H9 (cell line): ENCODE measurements at regions not wholly inside any gene's neighbourhood (a gene's known extent, or its start where the extent isn't known, plus 50 kb on each side); places are given as distances from the start of the nearest gene placed in this dataset.

ENCODE experiments used
- DNase-seq: peaks from one replicate; pipeline ENCODE4 v3.0.0-alpha.2; 2017
- H2AFZ ChIP-seq: one replicate; pipeline ENCODE4 v1.6.1; 2013; ENCODE audit warnings: mild to moderate bottlenecking, low read length, control low read depth, moderate library complexity
- H2AK5ac ChIP-seq: 2 replicates; pipeline ENCODE4 v1.6.1; 2013; ENCODE audit warnings: low read length, control low read depth, mixed read lengths; ENCODE audit not compliant: insufficient read length
- H2BK120ac ChIP-seq: one replicate; pipeline ENCODE4 v1.6.1; 2013; ENCODE audit warnings: low read depth, mild to moderate bottlenecking, low read length, control low read depth, inconsistent platforms; ENCODE audit not compliant: poor library complexity, severe bottlenecking
- H2BK12ac ChIP-seq: 2 replicates; pipeline ENCODE4 v1.6.1; 2013; ENCODE audit warnings: low read length, control low read depth, mixed read lengths, low read depth; ENCODE audit not compliant: insufficient read length
- H2BK15ac ChIP-seq: 2 replicates; pipeline ENCODE4 v1.6.1; 2013; ENCODE audit warnings: low read depth, low read length, control low read depth
- H2BK20ac ChIP-seq: one replicate; pipeline ENCODE4 v1.6.1; 2013; ENCODE audit warnings: low read depth, mild to moderate bottlenecking, low read length, control low read depth, inconsistent platforms; ENCODE audit not compliant: poor library complexity, severe bottlenecking
- H2BK5ac ChIP-seq: 2 replicates; pipeline ENCODE4 v1.6.1; 2013; ENCODE audit warnings: low read length, control low read depth, mixed read lengths; ENCODE audit not compliant: insufficient read length
- H3K14ac ChIP-seq: 2 replicates; pipeline ENCODE4 v1.6.1; 2013; ENCODE audit warnings: low read length, control low read depth; ENCODE audit not compliant: insufficient read depth
- H3K18ac ChIP-seq: 2 replicates; pipeline ENCODE4 v1.6.1; 2013; ENCODE audit warnings: low read depth, mild to moderate bottlenecking, mixed read lengths, low read length, control low read depth; ENCODE audit not compliant: insufficient read length
- H3K23ac ChIP-seq: 2 replicates; pipeline ENCODE4 v1.6.1; 2013; ENCODE audit warnings: low read length, control low read depth, mixed read lengths, low read depth; ENCODE audit not compliant: insufficient read length
- H3K23me2 ChIP-seq: 2 replicates; pipeline ENCODE4 v1.6.1; 2013; ENCODE audit warnings: low read depth, mild to moderate bottlenecking, mixed read lengths, low read length, control low read depth; ENCODE audit not compliant: insufficient read length, poor library complexity, severe bottlenecking
- H3K27ac ChIP-seq: 2 replicates; pipeline ENCODE4 v1.5.1; 2013; ENCODE audit warnings: low read length, control low read depth, mixed read lengths, low read depth; ENCODE audit not compliant: insufficient read length
- H3K27me3 ChIP-seq: 2 replicates; pipeline ENCODE4 v1.6.1; 2013; ENCODE audit warnings: low read length, control low read depth, inconsistent platforms; ENCODE audit not compliant: insufficient read depth
- H3K4ac ChIP-seq: 2 replicates; pipeline ENCODE4 v1.6.1; 2013; ENCODE audit warnings: low read depth, mild to moderate bottlenecking, control low read depth, inconsistent platforms, low read length, moderate library complexity
- H3K4me1 ChIP-seq: 2 replicates; pipeline ENCODE4 v1.6.1; 2013; ENCODE audit warnings: low read length, control low read depth, inconsistent platforms; ENCODE audit not compliant: insufficient read depth
- H3K4me2 ChIP-seq: 2 replicates; pipeline ENCODE4 v1.6.1; 2013; ENCODE audit warnings: low read length, control low read depth, mixed read lengths; ENCODE audit not compliant: insufficient read length, insufficient read depth
- H3K56ac ChIP-seq: 2 replicates; pipeline ENCODE4 v1.6.1; 2013; ENCODE audit warnings: low read depth, mild to moderate bottlenecking, mixed read lengths, low read length, control low read depth; ENCODE audit not compliant: insufficient read length
- H3K79me1 ChIP-seq: 2 replicates; pipeline ENCODE4 v1.6.1; 2013; ENCODE audit warnings: low read depth, mild to moderate bottlenecking, moderate library complexity, low read length, control low read depth, inconsistent platforms; ENCODE audit not compliant: insufficient read depth, poor library complexity, severe bottlenecking
- H3K79me2 ChIP-seq: 2 replicates; pipeline ENCODE4 v1.6.1; 2013; ENCODE audit warnings: low read length, control low read depth, inconsistent platforms; ENCODE audit not compliant: insufficient read depth
- H3K9ac ChIP-seq: 2 replicates; pipeline ENCODE4 v1.6.1; 2013; ENCODE audit warnings: low read length, control low read depth, mixed read lengths; ENCODE audit not compliant: insufficient read length; ENCODE audit errors: extremely low read depth
- H3K9me3 ChIP-seq: one replicate; pipeline ENCODE4 v1.6.1; 2013; ENCODE audit warnings: low read depth, low read length, inconsistent platforms; ENCODE audit not compliant: control insufficient read depth
- H3T11ph ChIP-seq: one replicate; pipeline ENCODE4 v1.6.1; 2013; ENCODE audit warnings: mild to moderate bottlenecking, low read length, control low read depth, inconsistent platforms
- H4K20me1 ChIP-seq: one replicate; pipeline ENCODE4 v1.6.1; 2013; ENCODE audit not compliant: control insufficient read depth, insufficient read length, insufficient read depth
- H4K5ac ChIP-seq: 2 replicates; pipeline ENCODE4 v1.6.1; 2013; ENCODE audit warnings: low read depth, mild to moderate bottlenecking, mixed read lengths, low read length, control low read depth; ENCODE audit not compliant: insufficient read length
- H4K8ac ChIP-seq: replicated peaks from 2 replicates; pipeline ENCODE4 v1.6.1; 2013; ENCODE audit warnings: low read length, control low read depth, mixed read lengths, low read depth; ENCODE audit not compliant: insufficient read length
- H4K91ac ChIP-seq: 2 replicates; pipeline ENCODE4 v1.6.1; 2013; ENCODE audit warnings: low read depth, mild to moderate bottlenecking, moderate library complexity, mixed read lengths, low read length, control low read depth; ENCODE audit not compliant: insufficient read length
- H3K27ac Mint-ChIP-seq, 3 experiments: 2 replicates in 2 of 3; 3 replicates in 1 of 3; pipeline ENCODE4 v1.8.0; 2020 to 2021; ENCODE audit warnings: mixed read lengths in 3 of 3, mild to moderate bottlenecking in 1 of 3, moderate library complexity in 1 of 3
- H3K27me3 Mint-ChIP-seq: 2 replicates; pipeline ENCODE4 v1.8.0; 2021; ENCODE audit warnings: low read depth, mild to moderate bottlenecking, moderate library complexity, mixed read lengths
- H3K36me3 Mint-ChIP-seq, 3 experiments: 2 replicates in 2 of 3; 3 replicates in 1 of 3; pipeline ENCODE4 v1.8.0; 2020 to 2021; ENCODE audit warnings: low read depth in 3 of 3, mixed read lengths in 3 of 3; ENCODE audit not compliant: insufficient read depth in 1 of 3
- H3K4me1 Mint-ChIP-seq, 2 experiments: 2 replicates each; pipeline ENCODE4 v1.8.0; 2020; ENCODE audit warnings: mixed read lengths in 2 of 2
- H3K4me3 Mint-ChIP-seq, 2 experiments: 2 replicates in 1 of 2; 3 replicates in 1 of 2; pipeline ENCODE4 v1.8.0; 2020 to 2021; ENCODE audit warnings: mild to moderate bottlenecking in 2 of 2, mixed read lengths in 2 of 2, moderate library complexity in 1 of 2
- H3K9me3 Mint-ChIP-seq, 2 experiments: 2 replicates in 1 of 2; 3 replicates in 1 of 2; pipeline ENCODE4 v1.8.0; 2020; ENCODE audit warnings: mild to moderate bottlenecking in 2 of 2, mixed read lengths in 2 of 2, moderate library complexity in 1 of 2
- CTCF ChIP-seq: fragments of 200-600 bp; sonication (generic); conservative IDR thresholded peaks from 3 replicates; pipeline ENCODE4 v1.8.0; 2021; ENCODE audit warnings: antibody characterized with exemption, mild to moderate bottlenecking
- WGBS: extraction: QIAGEN DNeasy Blood & Tissue Kit; methylation state at CpG from one replicate; pipeline ENCODE4 v1.1.7; 2013; ENCODE audit warnings: missing lambda C conversion rate, low lambda C conversion rate, mixed read lengths; ENCODE audit not compliant: insufficient read length; ENCODE audit errors: extremely low coverage; 5-methylcytosine and 5-hydroxymethylcytosine counted together

GRCh38 chr20:63070771-63071540, 64.2 kb upstream of the BHLHE23 start:
- WGBS: no CpG with 5 or more reads among the region's 11 CpGs
- Histone ChIP-seq H3K14ac (no peak overlapping the region), H3K4me1 (no peaks in the 10 kb centered on the region), H2AK5ac (no peak overlapping the region), H4K8ac (no peak overlapping the region), H2BK20ac (no peak overlapping the region), H3K79me1 (no peaks in the 10 kb centered on the region), H3T11ph (no peak overlapping the region), H2BK15ac (no peak overlapping the region), H3K4ac (no peak overlapping the region), H3K27ac (no peak overlapping the region), H3K23ac (no peak overlapping the region), H3K56ac (no peak overlapping the region), H4K5ac (no peak overlapping the region), H3K18ac (no peak overlapping the region), H3K9ac (no peak overlapping the region), H2BK12ac (no peak overlapping the region), H4K91ac (no peak overlapping the region), H2BK5ac (no peak overlapping the region), H3K27me3 (peaks cover 5% of the 10 kb centered on the region; the same call in 1 of the 2 replicates), H3K4me2 (no peak overlapping the region), H2AFZ (no peak overlapping the region), H2BK120ac (no peak overlapping the region), H4K20me1 (no peaks in the 10 kb centered on the region), H3K9me3 (no peaks in the 10 kb centered on the region), H3K23me2 (peaks cover 3% of the 10 kb centered on the region), H3K79me2 (no peaks in the 10 kb centered on the region)
- peak overlapping the region in 1 of 2 experiments; percentile 3; a peak in 1 of 5 replicates for H3K4me3 Mint-ChIP-seq
- no peak for DNase-seq
- H3K4me1 Mint-ChIP-seq: peaks cover 0 to 13% of the 10 kb centered on the region in 2 experiments; a peak in 2 of 4 replicates
- no peaks in the 10 kb centered on the region for H3K36me3 Mint-ChIP-seq
- no peak overlapping the region for H3K27ac Mint-ChIP-seq
- TF ChIP-seq CTCF: no peak
- H3K9me3 Mint-ChIP-seq: peaks cover 0 to 3% of the 10 kb centered on the region in 2 experiments; a peak in 3 of 5 replicates
- H3K27me3 Mint-ChIP-seq: peaks cover 55% of the 10 kb centered on the region
